Suppressor macrophage treated with lipopolysaccharide for 1 hour (primary cell): ENCODE measurements at regions not wholly inside any gene's neighbourhood (a gene's known extent, or its start where the extent isn't known, plus 50 kb on each side); places are given as distances from the start of the nearest gene placed in this dataset.

Experiments
- DNase-seq, 3 donors: peaks; one replicate each; pipeline ENCODE4 v3.0.0-alpha.2; 2020 to 2022

- DNase-seq: peak in 1 of 3 donors; percentile 7
Measured at GRCh38 chr14:100955201-100955600, 51.7 kb upstream of the RTL1 start.

- DNase-seq: no peak
Measured at GRCh38 chr14:100962494-100962893, 59.0 kb upstream of the RTL1 start.

- DNase-seq: no peak
Measured at GRCh38 chr14:100965296-100965695, 61.8 kb upstream of the RTL1 start.

DNA sequence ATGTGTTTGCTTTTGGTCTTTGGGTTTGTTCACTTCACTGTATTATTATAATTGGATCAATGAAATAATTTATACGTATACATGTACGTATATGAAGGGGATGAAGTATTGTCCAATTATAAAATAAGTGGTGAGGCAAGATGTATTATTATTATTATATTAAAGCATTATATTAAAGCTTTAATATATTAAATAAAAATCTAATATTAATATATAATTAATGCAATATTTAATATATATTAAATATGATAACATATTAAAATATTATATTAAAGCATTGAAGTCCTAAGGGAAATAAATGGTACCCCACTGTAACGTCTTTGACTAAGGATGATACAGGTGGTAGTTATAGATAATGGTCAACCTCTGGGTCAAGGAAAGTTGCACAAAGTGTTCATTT lies 63.7 kb upstream of the RTL1 start:
- no peak for DNase-seq

- no peak for DNase-seq
Measured at GRCh38 chr14:100967930-100968329, 64.4 kb upstream of the RTL1 start.

GRCh38 chr14:100972118-100972897 lies 68.8 kb upstream of the RTL1 start:
- DNase-seq: no peak

DNA sequence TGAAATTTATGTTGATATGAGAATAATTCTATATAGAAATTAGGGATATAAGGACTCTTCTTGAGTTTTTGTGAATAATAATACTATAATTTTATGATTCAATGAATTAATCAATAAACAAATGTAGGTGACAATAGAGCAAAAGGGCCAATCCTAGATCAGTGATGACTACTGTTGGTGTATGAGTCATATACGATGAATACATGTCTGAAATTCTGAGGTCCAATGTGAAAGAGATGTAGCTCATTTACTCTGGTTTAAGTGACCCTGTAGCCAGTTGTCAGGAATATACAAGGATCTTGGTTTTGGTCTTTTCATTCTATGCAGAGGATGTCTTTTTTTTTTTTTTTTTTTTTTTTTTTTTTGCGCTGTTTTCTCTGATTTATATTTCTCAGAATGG lies 72.1 kb upstream of the RTL1 start:
- no peak for DNase-seq

DNA sequence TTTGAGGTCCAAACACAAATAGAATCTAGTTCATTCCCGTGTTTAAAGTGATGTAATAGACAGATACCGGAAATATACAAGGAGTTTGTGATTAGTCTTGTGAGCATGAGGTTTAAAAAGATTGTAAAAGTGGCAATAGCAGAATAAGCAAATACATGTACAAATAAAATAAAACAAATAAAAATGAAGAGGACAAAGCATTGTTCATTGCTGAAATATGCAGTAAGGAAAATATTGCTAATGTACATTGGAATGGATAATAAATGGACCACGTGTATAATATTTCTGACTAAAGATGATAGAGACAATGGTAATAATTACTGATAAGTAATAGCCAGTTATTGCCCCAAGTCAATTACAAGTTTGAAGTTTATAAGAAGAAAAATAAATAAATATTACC lies 75.6 kb upstream of the RTL1 start:
- DNase-seq: no peak

GRCh38 chr14:100979780-100980179 lies 76.3 kb upstream of the RTL1 start:
- DNase-seq: no peak

- DNase-seq: no peak
Measured at GRCh38 chr14:100980823-100981222, 77.3 kb upstream of the RTL1 start.

- no peak for DNase-seq
Measured at GRCh38 chr14:100981809-100982208, 78.3 kb upstream of the RTL1 start.

DNA sequence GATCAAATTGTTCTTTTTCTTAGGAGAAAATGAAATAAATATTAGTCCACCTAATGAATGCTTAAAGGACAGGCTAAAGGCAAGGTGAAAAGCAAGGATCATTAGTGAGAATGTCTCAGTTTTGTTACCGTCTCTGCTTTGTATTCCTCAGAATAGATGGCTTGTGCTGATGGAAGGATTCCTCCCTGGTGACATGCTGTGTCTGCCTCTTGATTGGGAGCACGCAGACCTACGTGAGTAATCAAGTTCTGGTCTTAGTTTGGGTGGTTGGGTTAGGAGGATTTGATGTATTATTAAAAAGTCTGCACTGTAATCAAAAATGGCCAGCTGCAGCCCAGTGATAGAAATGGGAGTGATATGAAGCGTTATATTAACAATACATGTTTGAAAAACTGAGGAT lies 78.8 kb upstream of the RTL1 start:
- DNase-seq: no peak

- DNase-seq: no peak
Measured at GRCh38 chr14:100982762-100983161, 79.2 kb upstream of the RTL1 start.

DNA sequence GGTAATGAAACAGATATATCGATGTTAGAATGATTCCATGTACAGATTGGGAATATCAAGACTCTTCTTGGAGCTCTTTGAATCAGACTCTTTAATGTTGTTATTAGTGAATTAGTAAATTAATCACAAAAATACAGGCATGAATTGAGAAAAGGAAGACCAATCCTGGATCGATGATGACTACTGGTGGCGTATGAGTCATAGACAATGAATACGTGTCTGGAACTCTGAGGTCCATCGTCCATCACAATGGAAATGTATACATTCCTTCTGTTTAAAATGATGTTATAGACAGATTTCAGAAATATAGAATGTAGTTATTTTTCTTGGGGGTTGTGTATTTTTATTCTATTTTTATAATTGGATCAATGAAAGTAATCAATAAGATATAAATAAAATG lies 80.2 kb upstream of the RTL1 start:
- DNase-seq: peak in 1 of 3 donors; percentile 21

GRCh38 chr14:100988011-100988410 lies 84.5 kb upstream of the RTL1 start:
- peak in 1 of 3 donors; percentile 39 for DNase-seq

- peak in 2 of 3 donors; percentile 20 to 22 for DNase-seq
Measured at GRCh38 chr14:100988411-100988900, 84.9 kb upstream of the RTL1 start.

DNA sequence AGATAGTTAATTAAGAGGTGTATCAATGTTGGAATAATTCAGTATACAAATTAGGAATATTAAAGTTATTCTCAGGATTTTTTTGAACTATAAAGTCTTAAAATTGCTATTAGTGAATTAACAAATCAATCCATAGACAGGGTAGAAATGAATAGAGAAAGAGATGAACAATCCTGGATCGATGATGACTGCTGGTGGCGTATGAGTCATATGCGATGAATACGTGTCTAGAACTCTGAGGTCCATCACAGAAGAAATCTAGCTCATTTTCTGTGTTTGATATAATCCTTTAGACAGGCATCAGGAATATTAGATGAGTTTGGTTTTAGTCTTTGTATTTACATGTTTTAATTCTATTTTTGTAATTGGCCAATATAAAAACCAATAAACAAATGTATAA lies 85.4 kb upstream of the RTL1 start:
- DNase-seq: peak in 1 of 3 donors; percentile 20

- DNase-seq: peak in 1 of 3 donors; percentile 28
Measured at GRCh38 chr14:100989924-100990323, 86.4 kb upstream of the RTL1 start.

DNA sequence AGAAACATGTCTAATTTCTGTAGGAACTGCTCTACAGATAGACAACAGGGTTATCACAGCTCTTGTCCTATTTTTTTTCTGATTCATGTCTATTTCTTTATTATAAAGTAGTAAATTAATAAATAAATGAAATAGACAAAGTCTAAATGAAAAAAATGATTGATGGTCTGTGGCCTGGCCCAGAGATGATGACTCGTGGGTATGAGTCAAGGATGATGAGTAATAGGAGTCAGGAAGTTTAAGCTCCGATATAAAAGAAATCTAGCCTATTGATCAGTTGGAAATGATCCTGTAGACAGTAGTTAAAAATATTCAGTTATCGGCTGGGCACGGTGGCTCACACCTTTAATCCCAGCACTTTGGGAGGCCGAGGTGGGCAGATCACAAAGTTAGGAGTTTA lies 90.6 kb upstream of the RTL1 start:
- peak; percentile 17 to 66 (median 33) for DNase-seq

DNA sequence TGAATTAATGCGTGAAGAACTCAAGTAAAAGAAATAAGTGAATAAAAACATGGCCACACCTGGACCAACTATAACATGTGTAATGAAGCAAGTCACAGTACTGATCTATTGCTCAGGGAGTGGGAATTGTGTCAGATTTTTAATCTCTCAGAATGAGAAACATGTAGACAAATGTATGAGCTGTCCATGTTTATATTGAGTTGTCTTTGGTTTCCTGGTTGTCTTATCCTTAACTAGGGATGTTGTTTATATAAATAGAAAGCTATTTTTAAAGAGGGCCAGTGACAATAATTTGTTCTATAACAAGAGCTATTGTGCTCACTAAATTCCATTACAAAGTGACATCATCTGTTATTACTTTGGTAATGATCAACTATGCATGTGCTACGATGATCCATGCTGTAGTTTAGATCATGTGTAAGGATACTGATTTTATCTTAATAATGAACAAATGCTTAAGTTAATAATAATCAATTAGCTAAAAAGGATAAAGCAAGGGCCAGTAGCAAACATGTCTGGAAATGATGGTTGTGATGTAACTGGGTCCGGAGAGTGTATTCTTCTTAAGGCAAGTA lies 91.3 kb upstream of the RTL1 start:
- DNase-seq: no peak

DNA sequence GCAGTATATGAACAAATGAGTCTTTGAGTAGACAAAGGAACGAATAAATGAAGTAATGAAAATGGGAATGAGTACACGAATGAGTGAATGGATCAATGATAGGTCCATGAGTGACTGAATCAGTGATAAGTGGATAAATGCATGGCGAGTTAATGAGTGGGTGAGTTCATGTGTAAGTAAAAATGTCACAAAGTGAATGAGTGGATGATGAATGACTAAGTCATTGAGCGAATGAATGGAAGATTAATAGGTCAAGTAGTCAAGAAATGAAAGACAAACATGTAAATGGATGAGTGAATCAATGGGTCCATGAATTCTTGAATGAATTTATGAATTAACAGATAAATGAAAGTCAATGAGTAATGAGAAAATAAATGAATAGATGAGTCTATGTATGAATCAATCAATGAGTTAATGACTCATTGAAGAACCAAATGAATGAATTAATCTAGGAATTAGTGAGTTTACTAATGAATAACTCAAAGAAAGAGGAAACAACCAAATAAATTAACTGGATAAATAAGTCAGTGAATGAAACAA lies 97.3 kb upstream of the RTL1 start:
- no peak for DNase-seq

DNA sequence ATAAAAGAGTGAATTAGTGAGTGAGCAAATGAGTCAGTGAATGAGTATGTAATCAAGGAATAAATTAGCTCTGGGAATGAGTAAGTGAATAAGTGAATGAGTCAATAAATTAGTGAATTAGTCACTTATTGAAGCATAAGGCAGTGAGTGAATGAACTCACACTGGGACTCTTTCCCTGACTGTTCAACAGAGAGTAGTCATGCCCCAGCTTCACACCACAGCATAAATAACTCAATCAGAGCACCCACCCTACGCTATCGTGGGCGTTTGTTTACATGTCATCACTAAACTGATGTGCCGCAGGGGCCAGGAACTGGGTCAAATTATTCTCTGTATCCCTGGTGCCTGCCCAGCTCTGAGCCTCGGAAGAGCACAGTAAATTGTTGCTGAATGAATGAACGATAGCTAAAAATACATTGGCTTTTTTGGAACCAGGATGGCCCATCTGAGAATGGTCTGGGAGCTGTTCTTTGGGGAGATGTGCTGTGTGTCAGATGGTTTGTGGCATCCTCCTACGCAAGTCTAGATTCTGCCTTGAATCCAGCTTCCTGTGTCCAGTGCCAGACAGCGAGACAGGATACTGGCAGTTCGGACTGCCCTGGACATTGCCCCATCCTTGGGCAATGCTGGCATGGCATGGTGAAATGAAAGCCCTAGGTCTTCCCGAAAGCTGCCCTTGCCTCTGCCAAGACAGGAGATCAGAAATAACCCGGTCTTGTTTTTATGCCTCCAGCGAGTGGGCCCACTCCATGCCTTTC lies 98.0 kb upstream of the RTL1 start:
- peak; percentile 4 to 44 (median 28) for DNase-seq

GRCh38 chr14:101002738-101003137 lies 99.2 kb upstream of the RTL1 start:
- DNase-seq: no peak

DNA sequence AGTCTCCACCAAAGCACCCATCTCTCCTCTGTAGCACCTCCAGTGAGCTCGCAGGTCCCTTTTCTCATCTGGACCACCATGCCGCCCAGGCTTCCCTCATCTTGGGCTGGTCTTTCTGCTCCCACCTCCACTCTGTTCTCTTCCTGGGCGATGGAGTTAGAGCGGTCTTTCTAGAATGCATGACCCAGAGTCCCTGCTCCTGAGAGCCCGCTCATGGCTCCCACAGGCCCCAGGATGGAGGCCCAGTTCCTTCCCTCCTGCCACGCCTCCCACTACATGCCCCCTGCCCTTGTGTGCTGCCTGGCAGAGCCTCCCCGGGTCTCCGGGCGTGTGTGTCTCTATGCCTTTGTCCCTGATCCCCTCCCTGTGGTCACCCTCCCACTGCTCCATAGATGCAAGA lies 100.7 kb upstream of the RTL1 start:
- DNase-seq: no peak
